ENCODE measurements at regions not wholly inside any gene's neighbourhood (a gene's known extent, or its start where the extent isn't known, plus 50 kb on each side); places are given as distances from the start of the nearest gene placed in this dataset.

GRCh38 chr5:103439007-103439406 lies 123.6 kb downstream of the NUDT12 start:
- no peak overlapping the region for H3K27ac ChIP-seq (ENCODE audit: insufficient read depth, low read length)
- no peak overlapping the region for H3K18ac ChIP-seq (ENCODE audit: low read depth, low read length)
- H2BK15ac ChIP-seq (ENCODE audit: low read depth, low read length) = no peak overlapping the region
- no peaks in the 10 kb centered on the region; the same call in 1 of the 2 replicates for H3K4me1 ChIP-seq (ENCODE audit: control insufficient read depth, insufficient read depth, low read length)
- H3K79me1 ChIP-seq (ENCODE audit: low read depth in 1 of 2, low read length in 2 of 2) = no peaks in the 10 kb centered on the region
- H3K36me3 ChIP-seq (ENCODE audit: control insufficient read depth, insufficient read depth, low read length) = no peaks in the 10 kb centered on the region
- H4K8ac ChIP-seq (ENCODE audit: low read depth in 2 of 2, low read length in 2 of 2) = no peak overlapping the region
- H4K5ac ChIP-seq (ENCODE audit: low read depth, low read length) = no peak overlapping the region
- no peak for TF ChIP-seq RCOR1 (IDR thresholded peaks at IDR 0.05; ENCODE audit: insufficient replicate concordance, low read length)
- TF ChIP-seq, protein P1, sequence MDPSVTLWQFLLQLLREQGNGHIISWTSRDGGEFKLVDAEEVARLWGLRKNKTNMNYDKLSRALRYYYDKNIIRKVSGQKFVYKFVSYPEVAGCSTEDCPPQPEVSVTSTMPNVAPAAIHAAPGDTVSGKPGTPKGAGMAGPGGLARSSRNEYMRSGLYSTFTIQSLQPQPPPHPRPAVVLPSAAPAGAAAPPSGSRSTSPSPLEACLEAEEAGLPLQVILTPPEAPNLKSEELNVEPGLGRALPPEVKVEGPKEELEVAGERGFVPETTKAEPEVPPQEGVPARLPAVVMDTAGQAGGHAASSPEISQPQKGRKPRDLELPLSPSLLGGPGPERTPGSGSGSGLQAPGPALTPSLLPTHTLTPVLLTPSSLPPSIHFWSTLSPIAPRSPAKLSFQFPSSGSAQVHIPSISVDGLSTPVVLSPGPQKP (IDR thresholded peaks at IDR 0.05; ENCODE audit: borderline replicate concordance, low read depth, low read length) = no peak
- TF ChIP-seq MAZ (IDR thresholded peaks at IDR 0.05; ENCODE audit: borderline replicate concordance, low read depth, low read length) = no peak
- no peak for TF ChIP-seq NFE2L2 (IDR thresholded peaks at IDR 0.05; ENCODE audit: low read depth, low read length)
- no peak for TF ChIP-seq MAFK (IDR thresholded peaks at IDR 0.05; ENCODE audit: low read depth, low read length)
- no peak for TF ChIP-seq CEBPB (IDR thresholded peaks at IDR 0.05; ENCODE audit: low read depth, low read length)
- no peak for TF ChIP-seq MXI1 (IDR thresholded peaks at IDR 0.05; ENCODE audit: borderline replicate concordance, low read depth, low read length)
- no peak for TF ChIP-seq SMC3 (IDR thresholded peaks at IDR 0.05; ENCODE audit: low read depth, low read length)
- no peak for TF ChIP-seq POLR2A (IDR thresholded peaks at IDR 0.05; ENCODE audit: low read depth, low read length)
- TF ChIP-seq, protein P2, sequence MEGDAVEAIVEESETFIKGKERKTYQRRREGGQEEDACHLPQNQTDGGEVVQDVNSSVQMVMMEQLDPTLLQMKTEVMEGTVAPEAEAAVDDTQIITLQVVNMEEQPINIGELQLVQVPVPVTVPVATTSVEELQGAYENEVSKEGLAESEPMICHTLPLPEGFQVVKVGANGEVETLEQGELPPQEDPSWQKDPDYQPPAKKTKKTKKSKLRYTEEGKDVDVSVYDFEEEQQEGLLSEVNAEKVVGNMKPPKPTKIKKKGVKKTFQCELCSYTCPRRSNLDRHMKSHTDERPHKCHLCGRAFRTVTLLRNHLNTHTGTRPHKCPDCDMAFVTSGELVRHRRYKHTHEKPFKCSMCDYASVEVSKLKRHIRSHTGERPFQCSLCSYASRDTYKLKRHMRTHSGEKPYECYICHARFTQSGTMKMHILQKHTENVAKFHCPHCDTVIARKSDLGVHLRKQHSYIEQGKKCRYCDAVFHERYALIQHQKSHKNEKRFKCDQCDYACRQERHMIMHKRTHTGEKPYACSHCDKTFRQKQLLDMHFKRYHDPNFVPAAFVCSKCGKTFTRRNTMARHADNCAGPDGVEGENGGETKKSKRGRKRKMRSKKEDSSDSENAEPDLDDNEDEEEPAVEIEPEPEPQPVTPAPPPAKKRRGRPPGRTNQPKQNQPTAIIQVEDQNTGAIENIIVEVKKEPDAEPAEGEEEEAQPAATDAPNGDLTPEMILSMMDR (conservative IDR thresholded peaks at IDR 0.05; ENCODE audit: low read depth, low read length) = no peak
- no peak for TF ChIP-seq USF2 (IDR thresholded peaks at IDR 0.05; ENCODE audit: low read depth, low read length)
- no peak overlapping the region for H3K4ac ChIP-seq (ENCODE audit: low read depth, low read length)
- H3K9ac ChIP-seq (ENCODE audit: low read depth, low read length) = no peak overlapping the region
- no peak overlapping the region for H2AK9ac ChIP-seq (replicated peaks; ENCODE audit: low read depth, low read length, poor library complexity)
- H4K20me1 ChIP-seq (ENCODE audit: insufficient read depth, low read length) = no peaks in the 10 kb centered on the region
- in situ Hi-C loops (cut with MboI; ENCODE audit: low sequenced_read_pairs) (no loop called here), intact Hi-C loops (cut with micrococcal nuclease) (no loop called here), dilution Hi-C loops (cut with HindIII; ENCODE audit: low sequenced_read_pairs, unreplicated experiment) (no loop called here)
- H3K27me3 ChIP-seq (ENCODE audit: control insufficient read depth, insufficient read depth, low read length) = no peaks in the 10 kb centered on the region
- DNase-seq (no peak), ATAC-seq (ENCODE audit: low read depth) (no peak)
- no peak overlapping the region for H3K4me3 ChIP-seq (ENCODE audit: insufficient read depth, low read depth, low read length)
- H2BK20ac ChIP-seq (ENCODE audit: low read depth, low read length) = no peak overlapping the region
- H4K91ac ChIP-seq (ENCODE audit: insufficient read depth, low read depth, low read length) = no peak overlapping the region
- no peak overlapping the region for H2AFZ ChIP-seq (replicated peaks; ENCODE audit: low read length, poor library complexity)
- POLR2A ChIA-PET (ENCODE audit: unreplicated experiment) = no interaction called here
- H2BK5ac ChIP-seq (ENCODE audit: low read depth, low read length, poor library complexity, severe bottlenecking) = no peak overlapping the region
- no TSS peak for BruUV-seq (replicated peaks)
- H3K4me2 ChIP-seq (ENCODE audit: low read depth, low read length) = no peak overlapping the region
- CTCF ChIA-PET = no interaction called here
- H3K9me3 ChIP-seq (ENCODE audit: control insufficient read depth, insufficient read depth, low read length) = peaks cover 2% of the 10 kb centered on the region; the same call in 1 of the 2 replicates
- no CpG with 5 or more reads among the region's 2 CpGs for WGBS, 2 experiments (ENCODE audit: extremely low coverage in 2 of 2, insufficient read length in 1 of 2)
- H3K9me1 ChIP-seq (ENCODE audit: insufficient read depth, low read length) = no peaks in the 10 kb centered on the region
- H2BK120ac ChIP-seq (ENCODE audit: low read depth, low read length) = no peak overlapping the region
- H2AK5ac ChIP-seq (ENCODE audit: low read depth, low read length) = no peak overlapping the region
- no peak overlapping the region for H3K23ac ChIP-seq (ENCODE audit: low read depth, low read length)
- H3K56ac ChIP-seq (ENCODE audit: extremely low read depth, insufficient read depth, low read length) = no peak overlapping the region
- H3K14ac ChIP-seq (replicated peaks; ENCODE audit: low read depth, low read length) = no peak overlapping the region
